ENCODE measurements at regions not wholly inside any gene's neighbourhood (a gene's known extent, or its start where the extent isn't known, plus 50 kb on each side); places are given as distances from the start of the nearest gene placed in this dataset.

- TF ChIP-seq JUND (IDR thresholded peaks at IDR 0.05; ENCODE audit: low read depth) = no peak
- in situ Hi-C loops (cut with HindIII; ENCODE audit: low pct_unique_long_range_greater_than_20kb, low sequenced_read_pairs) = no loop called here
- no peak for DNase-seq (ENCODE audit: low read depth in 1 of 2, low spot score in 1 of 2)
Observed at GRCh38 chr2:21331625-21332370, 208.0 kb downstream of the TDRD15 start.

GRCh38 chr2:21332993-21333625 lies 209.3 kb downstream of the TDRD15 start:
- in situ Hi-C loops (cut with HindIII; ENCODE audit: low pct_unique_long_range_greater_than_20kb, low sequenced_read_pairs) = no loop called here
- TF ChIP-seq JUND (IDR thresholded peaks at IDR 0.05; ENCODE audit: low read depth) = no peak
- DNase-seq (ENCODE audit: low read depth in 1 of 2, low spot score in 1 of 2) = no peak

DNA sequence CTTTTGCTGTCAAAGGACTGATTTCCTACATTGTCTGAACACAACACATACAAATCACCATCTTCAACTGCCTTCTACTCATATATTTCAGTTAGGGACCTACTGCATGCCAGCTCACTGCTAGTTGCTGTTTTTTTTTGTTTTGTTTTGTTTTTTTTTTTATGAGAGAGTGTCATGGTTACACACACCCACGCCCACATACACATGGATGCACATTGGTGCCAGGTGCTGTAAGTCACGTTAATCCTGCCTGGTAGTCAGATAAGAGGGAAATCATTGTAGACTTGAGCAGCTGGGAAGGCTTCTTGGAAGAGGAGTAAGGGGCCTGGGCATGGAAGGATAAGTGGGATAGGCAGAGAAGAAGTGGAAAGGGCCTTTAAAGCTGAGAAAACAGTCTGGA lies 209.9 kb downstream of the TDRD15 start:
- in situ Hi-C loops (cut with HindIII; ENCODE audit: low pct_unique_long_range_greater_than_20kb, low sequenced_read_pairs) = no loop called here
- TF ChIP-seq JUND (IDR thresholded peaks at IDR 0.05; ENCODE audit: low read depth) = no peak
- no peak for DNase-seq (ENCODE audit: low read depth in 1 of 2, low spot score in 1 of 2)

DNA sequence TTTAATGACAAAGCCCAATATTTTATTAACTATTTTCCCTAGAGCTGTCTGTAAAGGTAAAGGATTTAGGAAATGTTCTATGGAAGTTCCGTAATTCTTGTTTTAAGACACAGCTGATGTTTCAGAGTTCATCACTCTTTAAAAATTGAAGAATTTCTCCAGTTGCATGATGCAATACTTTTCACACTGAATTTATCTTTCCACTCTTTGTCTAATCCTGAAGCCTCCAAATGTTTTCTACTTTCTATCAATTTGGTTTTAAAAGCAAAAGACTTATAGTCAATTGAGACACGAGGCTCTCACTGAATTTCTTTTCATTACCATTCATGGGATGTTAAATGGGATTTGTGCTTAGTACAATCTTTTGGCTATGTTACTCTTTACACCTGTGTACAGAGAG lies 223.2 kb downstream of the TDRD15 start:
- in situ Hi-C loops (cut with HindIII; ENCODE audit: low pct_unique_long_range_greater_than_20kb, low sequenced_read_pairs) = no loop called here
- no peak for TF ChIP-seq JUND (IDR thresholded peaks at IDR 0.05; ENCODE audit: low read depth)
- DNase-seq (ENCODE audit: low read depth in 1 of 2, low spot score in 1 of 2) = no peak

GRCh38 chr2:21353879-21354679 lies 230.3 kb downstream of the TDRD15 start:
- no peak for TF ChIP-seq JUND (IDR thresholded peaks at IDR 0.05; ENCODE audit: low read depth)
- in situ Hi-C loops (cut with HindIII; ENCODE audit: low pct_unique_long_range_greater_than_20kb, low sequenced_read_pairs) = no loop called here
- no peak for DNase-seq (ENCODE audit: low read depth in 1 of 2, low spot score in 1 of 2)

GRCh38 chr2:21356086-21356856 lies 232.5 kb downstream of the TDRD15 start:
- in situ Hi-C loops (cut with HindIII; ENCODE audit: low pct_unique_long_range_greater_than_20kb, low sequenced_read_pairs) = no loop called here
- no peak for TF ChIP-seq JUND (IDR thresholded peaks at IDR 0.05; ENCODE audit: low read depth)
- no peak for DNase-seq (ENCODE audit: low read depth in 1 of 2, low spot score in 1 of 2)

DNA sequence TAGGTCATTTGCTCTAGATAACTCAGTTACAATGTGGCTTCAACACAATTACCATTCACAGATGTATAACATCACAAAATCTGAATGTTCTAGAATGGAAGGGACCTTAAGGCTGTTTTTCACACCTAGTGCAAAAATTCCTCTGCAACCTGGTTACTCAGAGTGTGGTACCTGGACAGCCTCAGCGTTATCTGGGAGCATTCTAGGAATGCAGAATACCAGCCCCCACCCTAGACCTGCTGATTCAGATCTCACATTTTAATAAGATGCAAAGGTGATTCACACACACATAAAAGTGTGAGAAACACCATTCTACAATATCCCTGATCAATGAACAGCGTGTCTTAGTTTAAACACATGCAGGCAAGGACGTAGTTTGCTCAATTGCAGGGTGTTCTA lies 233.1 kb downstream of the TDRD15 start:
- no peak for TF ChIP-seq JUND (IDR thresholded peaks at IDR 0.05; ENCODE audit: low read depth)
- in situ Hi-C loops (cut with HindIII; ENCODE audit: low pct_unique_long_range_greater_than_20kb, low sequenced_read_pairs) = no loop called here
- DNase-seq (ENCODE audit: low read depth in 1 of 2, low spot score in 1 of 2) = no peak

GRCh38 chr2:21358976-21359375 lies 235.2 kb downstream of the TDRD15 start:
- TF ChIP-seq JUND (IDR thresholded peaks at IDR 0.05; ENCODE audit: low read depth) = no peak
- in situ Hi-C loops (cut with HindIII; ENCODE audit: low pct_unique_long_range_greater_than_20kb, low sequenced_read_pairs) = no loop called here
- no peak for DNase-seq (ENCODE audit: low read depth in 1 of 2, low spot score in 1 of 2)

GRCh38 chr2:21361384-21361783 lies 237.6 kb downstream of the TDRD15 start:
- in situ Hi-C loops (cut with HindIII; ENCODE audit: low pct_unique_long_range_greater_than_20kb, low sequenced_read_pairs) = no loop called here
- DNase-seq (ENCODE audit: low read depth in 1 of 2, low spot score in 1 of 2) = no peak
- no peak for TF ChIP-seq JUND (IDR thresholded peaks at IDR 0.05; ENCODE audit: low read depth)

GRCh38 chr2:21361957-21362486 lies 238.3 kb downstream of the TDRD15 start:
- in situ Hi-C loops (cut with HindIII; ENCODE audit: low pct_unique_long_range_greater_than_20kb, low sequenced_read_pairs) = no loop called here
- TF ChIP-seq JUND (IDR thresholded peaks at IDR 0.05; ENCODE audit: low read depth) = no peak
- no peak for DNase-seq (ENCODE audit: low read depth in 1 of 2, low spot score in 1 of 2)

GRCh38 chr2:21363364-21363763 lies 239.6 kb downstream of the TDRD15 start:
- no peak for DNase-seq (ENCODE audit: low read depth in 1 of 2, low spot score in 1 of 2)
- TF ChIP-seq JUND (IDR thresholded peaks at IDR 0.05; ENCODE audit: low read depth) = no peak
- in situ Hi-C loops (cut with HindIII; ENCODE audit: low pct_unique_long_range_greater_than_20kb, low sequenced_read_pairs) = no loop called here

GRCh38 chr2:21367421-21367820 lies 243.7 kb downstream of the TDRD15 start:
- in situ Hi-C loops (cut with HindIII; ENCODE audit: low pct_unique_long_range_greater_than_20kb, low sequenced_read_pairs) = no loop called here
- TF ChIP-seq JUND (IDR thresholded peaks at IDR 0.05; ENCODE audit: low read depth) = no peak
- no peak for DNase-seq (ENCODE audit: low read depth in 1 of 2, low spot score in 1 of 2)
